GM10266 (cell line): ENCODE measurements at regions not wholly inside any gene's neighbourhood (a gene's known extent, or its start where the extent isn't known, plus 50 kb on each side); places are given as distances from the start of the nearest gene placed in this dataset.

Experiments
- DNase-seq: peaks from one replicate; pipeline ENCODE4 v3.0.0; 2012; ENCODE audit errors: extremely low spot score
- CTCF ChIP-seq: IDR thresholded peaks from 2 replicates; pipeline ENCODE4 v1.5.1; 2012; ENCODE audit warnings: mild to moderate bottlenecking, low read depth; ENCODE audit not compliant: control insufficient read depth, insufficient read depth; ENCODE audit errors: missing control alignments

- no peak for DNase-seq
- no peak for TF ChIP-seq CTCF
Observed at GRCh38 chr18:51933903-51934302, 406.1 kb upstream of the DCC start.

GRCh38 chr18:51936115-51936514 lies 403.9 kb upstream of the DCC start:
- no peak for TF ChIP-seq CTCF
- no peak for DNase-seq

- no peak for TF ChIP-seq CTCF
- DNase-seq = no peak
Observed at GRCh38 chr18:51941999-51942398, 398.0 kb upstream of the DCC start.

- DNase-seq = no peak
- no peak for TF ChIP-seq CTCF
Observed at GRCh38 chr18:51943281-51943680, 396.7 kb upstream of the DCC start.

- DNase-seq = no peak
- TF ChIP-seq CTCF = no peak
Observed at GRCh38 chr18:51946946-51947345, 393.1 kb upstream of the DCC start.

GRCh38 chr18:51952844-51953243 lies 387.2 kb upstream of the DCC start:
- DNase-seq = no peak
- TF ChIP-seq CTCF = no peak

- peak; percentile 35 for DNase-seq
- TF ChIP-seq CTCF = no peak
Observed at GRCh38 chr18:51953521-51953920, 386.5 kb upstream of the DCC start.
